ENCODE measurements at regions not wholly inside any gene's neighbourhood (a gene's known extent, or its start where the extent isn't known, plus 50 kb on each side); places are given as distances from the start of the nearest gene placed in this dataset.

DNA sequence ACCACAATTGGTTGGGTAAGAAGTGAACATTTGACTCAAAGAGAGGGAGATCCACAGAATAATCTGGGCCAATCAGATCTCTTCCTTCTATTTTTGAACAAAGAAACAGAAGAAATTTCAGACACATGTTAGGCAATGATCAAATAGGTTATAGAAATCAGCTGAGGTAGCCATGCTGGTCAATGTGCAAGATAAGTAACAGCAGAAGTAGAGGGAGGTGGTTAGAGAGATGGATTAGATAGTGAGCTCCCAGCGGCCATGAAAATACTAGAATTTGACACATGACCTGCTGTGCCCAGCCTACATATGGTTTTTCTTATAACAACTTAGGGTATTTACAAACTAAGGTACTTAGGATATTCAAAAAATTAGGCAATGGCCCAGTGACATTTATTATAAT is 230.9 kb upstream of the ARID2 start:
- TF ChIP-seq, protein P1, sequence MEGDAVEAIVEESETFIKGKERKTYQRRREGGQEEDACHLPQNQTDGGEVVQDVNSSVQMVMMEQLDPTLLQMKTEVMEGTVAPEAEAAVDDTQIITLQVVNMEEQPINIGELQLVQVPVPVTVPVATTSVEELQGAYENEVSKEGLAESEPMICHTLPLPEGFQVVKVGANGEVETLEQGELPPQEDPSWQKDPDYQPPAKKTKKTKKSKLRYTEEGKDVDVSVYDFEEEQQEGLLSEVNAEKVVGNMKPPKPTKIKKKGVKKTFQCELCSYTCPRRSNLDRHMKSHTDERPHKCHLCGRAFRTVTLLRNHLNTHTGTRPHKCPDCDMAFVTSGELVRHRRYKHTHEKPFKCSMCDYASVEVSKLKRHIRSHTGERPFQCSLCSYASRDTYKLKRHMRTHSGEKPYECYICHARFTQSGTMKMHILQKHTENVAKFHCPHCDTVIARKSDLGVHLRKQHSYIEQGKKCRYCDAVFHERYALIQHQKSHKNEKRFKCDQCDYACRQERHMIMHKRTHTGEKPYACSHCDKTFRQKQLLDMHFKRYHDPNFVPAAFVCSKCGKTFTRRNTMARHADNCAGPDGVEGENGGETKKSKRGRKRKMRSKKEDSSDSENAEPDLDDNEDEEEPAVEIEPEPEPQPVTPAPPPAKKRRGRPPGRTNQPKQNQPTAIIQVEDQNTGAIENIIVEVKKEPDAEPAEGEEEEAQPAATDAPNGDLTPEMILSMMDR (IDR thresholded peaks at IDR 0.05; ENCODE audit: low read depth, low read length), result no peak
- TF ChIP-seq EZH2phosphoT487 (IDR thresholded peaks at IDR 0.05; ENCODE audit: low read depth), result no peak
